ENCODE measurements at regions not wholly inside any gene's neighbourhood (a gene's known extent, or its start where the extent isn't known, plus 50 kb on each side); places are given as distances from the start of the nearest gene placed in this dataset.

- peaks cover 7% of the 10 kb centered on the region for H3K9me3 ChIP-seq (ENCODE audit: control insufficient read depth, low read depth, low read length)
- H3K18ac ChIP-seq (ENCODE audit: insufficient read length, low read depth, low read length): no peak overlapping the region
- H2BK15ac ChIP-seq (ENCODE audit: low read depth, low read length): no peak overlapping the region
- H4K5ac ChIP-seq (ENCODE audit: insufficient read length, low read depth, low read length): no peak overlapping the region
- TF ChIP-seq, protein P1, sequence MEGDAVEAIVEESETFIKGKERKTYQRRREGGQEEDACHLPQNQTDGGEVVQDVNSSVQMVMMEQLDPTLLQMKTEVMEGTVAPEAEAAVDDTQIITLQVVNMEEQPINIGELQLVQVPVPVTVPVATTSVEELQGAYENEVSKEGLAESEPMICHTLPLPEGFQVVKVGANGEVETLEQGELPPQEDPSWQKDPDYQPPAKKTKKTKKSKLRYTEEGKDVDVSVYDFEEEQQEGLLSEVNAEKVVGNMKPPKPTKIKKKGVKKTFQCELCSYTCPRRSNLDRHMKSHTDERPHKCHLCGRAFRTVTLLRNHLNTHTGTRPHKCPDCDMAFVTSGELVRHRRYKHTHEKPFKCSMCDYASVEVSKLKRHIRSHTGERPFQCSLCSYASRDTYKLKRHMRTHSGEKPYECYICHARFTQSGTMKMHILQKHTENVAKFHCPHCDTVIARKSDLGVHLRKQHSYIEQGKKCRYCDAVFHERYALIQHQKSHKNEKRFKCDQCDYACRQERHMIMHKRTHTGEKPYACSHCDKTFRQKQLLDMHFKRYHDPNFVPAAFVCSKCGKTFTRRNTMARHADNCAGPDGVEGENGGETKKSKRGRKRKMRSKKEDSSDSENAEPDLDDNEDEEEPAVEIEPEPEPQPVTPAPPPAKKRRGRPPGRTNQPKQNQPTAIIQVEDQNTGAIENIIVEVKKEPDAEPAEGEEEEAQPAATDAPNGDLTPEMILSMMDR (conservative IDR thresholded peaks at IDR 0.05): no peak
- no peaks in the 10 kb centered on the region for H3K27me3 Mint-ChIP-seq (ENCODE audit: low read depth)
- H3K14ac ChIP-seq (ENCODE audit: insufficient read depth, low read length): no peak overlapping the region
- no peaks in the 10 kb centered on the region for H3K79me2 ChIP-seq (ENCODE audit: insufficient read depth, low read length)
- no peaks in the 10 kb centered on the region for H3K79me1 ChIP-seq (ENCODE audit: insufficient read depth, low read depth, low read length, poor library complexity, severe bottlenecking)
- peak overlapping the region; percentile 64 to 88 (median 84); a peak in 6 of 7 replicates for H3K27ac Mint-ChIP-seq
- no peak overlapping the region for H3K9ac ChIP-seq (ENCODE audit: extremely low read depth, insufficient read length, low read length)
- H3K36me3 Mint-ChIP-seq (ENCODE audit: insufficient read depth in 1 of 3, low read depth in 3 of 3): peaks cover 0 to 25% (median 11%) of the 10 kb centered on the region in 3 experiments
- H2BK5ac ChIP-seq (ENCODE audit: insufficient read length, low read length): no peak overlapping the region
- peaks cover 34% of the 10 kb centered on the region in 2 experiments for H3K4me1 Mint-ChIP-seq
- WGBS (ENCODE audit: extremely low coverage, insufficient read length, low lambda C conversion rate): no CpG with 5 or more reads among the region's 5 CpGs
- no peak overlapping the region for H2AK5ac ChIP-seq (ENCODE audit: insufficient read length, low read length)
- no peak overlapping the region for H3K4ac ChIP-seq (ENCODE audit: low read depth, low read length)
- H3K4me2 ChIP-seq (ENCODE audit: insufficient read depth, insufficient read length, low read length): peak overlapping the region; percentile 9
- no peak overlapping the region for H2BK20ac ChIP-seq (ENCODE audit: low read depth, low read length, poor library complexity, severe bottlenecking)
- no peak overlapping the region for H2AFZ ChIP-seq (ENCODE audit: low read length)
- peaks cover 22 to 26% of the 10 kb centered on the region in 2 experiments for H3K9me3 Mint-ChIP-seq
- no peaks in the 10 kb centered on the region for H4K20me1 ChIP-seq (ENCODE audit: control insufficient read depth, insufficient read depth, insufficient read length)
- no peaks in the 10 kb centered on the region for H3K27me3 ChIP-seq (ENCODE audit: insufficient read depth, low read length)
- DNase-seq: peak; percentile 72
- H3K27ac ChIP-seq (ENCODE audit: insufficient read length, low read depth, low read length): peak overlapping the region; percentile 8
- H2BK12ac ChIP-seq (ENCODE audit: insufficient read length, low read depth, low read length): no peak overlapping the region
- H4K8ac ChIP-seq (replicated peaks; ENCODE audit: insufficient read length, low read depth, low read length): no peak overlapping the region
- no peak overlapping the region for H3K23ac ChIP-seq (ENCODE audit: insufficient read length, low read depth, low read length)
- H2BK120ac ChIP-seq (ENCODE audit: low read depth, low read length, poor library complexity, severe bottlenecking): no peak overlapping the region
- peaks cover 6% of the 10 kb centered on the region; the same call in 1 of the 2 replicates for H3K4me1 ChIP-seq (ENCODE audit: insufficient read depth, low read length)
- H3K4me3 Mint-ChIP-seq: peak overlapping the region; percentile 35 to 62
- no peak overlapping the region for H3K56ac ChIP-seq (ENCODE audit: insufficient read length, low read depth, low read length)
- no peak overlapping the region for H4K91ac ChIP-seq (ENCODE audit: insufficient read length, low read depth, low read length)
- no peak overlapping the region for H3T11ph ChIP-seq (ENCODE audit: low read length)
- no peaks in the 10 kb centered on the region for H3K23me2 ChIP-seq (ENCODE audit: insufficient read length, low read depth, low read length, poor library complexity, severe bottlenecking)
These were observed 202.2 kb upstream of the PCSK2 start for GRCh38 chr20:17024513-17025119.

Measured in H9 (cell line).